Right lobe of liver (tissue), 6 donors: ENCODE measurements at regions not wholly inside any gene's neighbourhood (a gene's known extent, or its start where the extent isn't known, plus 50 kb on each side); places are given as distances from the start of the nearest gene placed in this dataset.
"Not testable (repeated sequence)": the region's sequence is repeated elsewhere in the genome, so short reads cannot be mapped to it uniquely, and the experiment has no call there.

Source experiments
- ATAC-seq, 4 donors: fragments of 200-7000 bp; cut with Tn5 transposase; one replicate each; pipeline ENCODE4 v1.9.1; 2020; ENCODE audit warnings: mild to moderate bottlenecking in 4 of 4, moderate library complexity in 4 of 4
- DNase-seq, 3 donors: peaks; one replicate each; pipeline ENCODE4 v3.0.0-alpha.2; 2020
- H3K27ac ChIP-seq, 3 donors: fragments of 200-600 bp; one replicate each; pipeline ENCODE4 v1.8.0; 2022
- H3K27me3 ChIP-seq, 2 donors: fragments of 200-600 bp; one replicate each; pipeline ENCODE4 v1.8.0; 2022
- H3K36me3 ChIP-seq, 4 donors: fragments of 200-600 bp; sonication (generic) in 1 of 4; one replicate each; pipeline versions ENCODE4 v1.5.1 to v1.8.0; 2017 to 2022; ENCODE audit warnings: control low read depth in 1 of 4
- H3K4me1 ChIP-seq, 4 donors: fragments of 200-600 bp; sonication (generic) in 1 of 4; one replicate each; pipeline versions ENCODE4 v1.5.1 to v1.8.0; 2017 to 2022; ENCODE audit warnings: control low read depth in 1 of 4
- H3K4me3 ChIP-seq, 3 donors: fragments of 200-600 bp; one replicate each; pipeline ENCODE4 v1.8.0; 2022
- H3K9me3 ChIP-seq, 4 donors: fragments of 200-600 bp; sonication (generic) in 1 of 4; one replicate each; pipeline versions ENCODE4 v1.5.1 to v1.8.0; 2017 to 2022; ENCODE audit warnings: control low read depth in 1 of 4
- POLR2A ChIP-seq: fragments of 450-650 bp; IDR thresholded peaks from one replicate; pipeline ENCODE4 v1.6.1; 2017; ENCODE audit warnings: antibody characterized with exemption, mild to moderate bottlenecking
- WGBS: methylation state at CpG from one replicate; pipeline ENCODE4 v1.1.6; 2018; ENCODE audit warnings: low coverage, low lambda C conversion rate; ENCODE audit not compliant: insufficient coverage; ENCODE audit errors: missing lambda C conversion rate; 5-methylcytosine and 5-hydroxymethylcytosine counted together
- intact Hi-C, 2 donors: fragments of 100-400 bp; cut with DNase I; formaldehyde crosslinking; loops; one replicate each; pipeline versions ENCODE4 v1.11.2 to v1.14.1; 2022
- TF ChIP-seq, protein P1 (sequence below), 4 donors: fragments of 200-600 bp in 3 of 4; fragments of 450-650 bp in 1 of 4; IDR thresholded peaks; one replicate each; pipeline versions ENCODE4 v1.5.1 to v1.8.0; 2016 to 2022; ENCODE audit warnings: antibody characterized with exemption in 4 of 4, mild to moderate bottlenecking in 2 of 4
- donor health status: DM: no; HTN: yes; CAD: no.
- donor health status: DM: no; HTN: no; CAD: no.
- donor health status: DM: no; HTN: no; CAD: no.
- donor health status: DM: no; HTN: yes; CAD: no.
- donor health status: DM: no; HTN: yes; CAD: no.

DNA sequence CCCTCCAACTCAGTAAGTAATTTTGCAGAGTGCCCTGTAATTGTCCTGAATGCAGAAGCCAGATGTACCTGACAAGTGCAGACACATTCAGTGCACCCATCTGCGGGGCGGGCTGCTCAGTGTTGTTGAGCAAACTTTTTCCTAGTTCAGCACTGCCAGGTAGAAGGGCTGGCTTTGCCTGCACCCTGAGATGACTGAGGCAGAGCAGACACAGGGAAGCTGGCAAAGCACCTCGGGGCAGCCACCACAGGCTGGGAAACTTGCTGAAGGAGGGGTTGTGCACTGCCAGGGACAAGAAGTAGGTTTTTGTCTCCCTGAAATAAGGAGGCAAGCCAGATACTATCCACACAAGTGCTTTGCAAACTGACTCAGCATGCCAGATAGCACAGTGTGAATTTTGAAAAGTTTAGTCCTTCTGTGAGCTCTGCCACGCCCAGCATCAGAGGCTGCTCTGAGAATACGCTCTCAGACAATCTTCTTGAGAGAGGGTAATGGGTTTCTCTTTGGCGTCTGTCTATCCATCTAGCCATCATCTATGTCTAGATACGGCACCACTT lies 62.3 kb downstream of the SOWAHC start:
- no peaks in the 10 kb centered on the region for H3K27me3 ChIP-seq
- ATAC-seq (no peak), DNase-seq (no peak)
- no peak overlapping the region for H3K27ac ChIP-seq
- TF ChIP-seq, protein P1, sequence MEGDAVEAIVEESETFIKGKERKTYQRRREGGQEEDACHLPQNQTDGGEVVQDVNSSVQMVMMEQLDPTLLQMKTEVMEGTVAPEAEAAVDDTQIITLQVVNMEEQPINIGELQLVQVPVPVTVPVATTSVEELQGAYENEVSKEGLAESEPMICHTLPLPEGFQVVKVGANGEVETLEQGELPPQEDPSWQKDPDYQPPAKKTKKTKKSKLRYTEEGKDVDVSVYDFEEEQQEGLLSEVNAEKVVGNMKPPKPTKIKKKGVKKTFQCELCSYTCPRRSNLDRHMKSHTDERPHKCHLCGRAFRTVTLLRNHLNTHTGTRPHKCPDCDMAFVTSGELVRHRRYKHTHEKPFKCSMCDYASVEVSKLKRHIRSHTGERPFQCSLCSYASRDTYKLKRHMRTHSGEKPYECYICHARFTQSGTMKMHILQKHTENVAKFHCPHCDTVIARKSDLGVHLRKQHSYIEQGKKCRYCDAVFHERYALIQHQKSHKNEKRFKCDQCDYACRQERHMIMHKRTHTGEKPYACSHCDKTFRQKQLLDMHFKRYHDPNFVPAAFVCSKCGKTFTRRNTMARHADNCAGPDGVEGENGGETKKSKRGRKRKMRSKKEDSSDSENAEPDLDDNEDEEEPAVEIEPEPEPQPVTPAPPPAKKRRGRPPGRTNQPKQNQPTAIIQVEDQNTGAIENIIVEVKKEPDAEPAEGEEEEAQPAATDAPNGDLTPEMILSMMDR (IDR thresholded peaks at IDR 0.05) = no peak
- no peak for TF ChIP-seq POLR2A
- H3K4me1 ChIP-seq = peaks cover 0 to 6% (median 0%) of the 10 kb centered on the region in 4 donors
- H3K9me3 ChIP-seq = no peaks in the 10 kb centered on the region
- no peaks in the 10 kb centered on the region for H3K36me3 ChIP-seq
- no peak overlapping the region for H3K4me3 ChIP-seq
- intact Hi-C loops = no loop called here
- WGBS = 100% methylated on average over 1 of the region's 7 CpGs

DNA sequence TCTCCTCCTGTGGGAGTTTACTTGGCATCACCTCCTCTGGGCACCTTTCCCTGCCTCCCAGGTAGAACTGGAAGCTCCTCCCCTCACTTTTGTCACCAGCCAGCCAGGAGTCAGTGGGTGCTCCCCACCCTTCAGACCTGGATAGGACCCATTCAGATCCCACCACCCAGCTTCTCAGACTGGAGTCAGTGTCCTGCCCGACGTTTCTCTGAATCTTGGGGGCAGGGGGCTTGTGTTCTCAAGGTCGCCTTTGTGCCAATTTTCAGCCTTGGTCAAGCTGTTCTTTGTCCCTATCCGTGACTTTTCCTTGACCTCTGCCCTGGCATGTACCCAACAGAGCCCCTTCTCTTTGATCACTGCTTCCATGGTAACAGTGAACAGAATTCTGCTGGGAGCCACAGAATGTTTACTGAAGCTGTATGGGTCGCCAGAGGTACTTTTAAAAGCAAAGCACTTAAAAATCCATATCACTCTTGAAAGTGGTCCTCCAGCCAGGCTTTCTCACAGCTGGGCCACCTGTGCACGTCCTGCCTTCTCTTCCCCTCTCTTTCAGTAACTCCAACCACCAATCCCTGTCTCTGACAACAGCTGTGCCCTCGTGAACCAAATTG lies 63.1 kb downstream of the SOWAHC start:
- H3K9me3 ChIP-seq, H3K27ac ChIP-seq, H3K4me3 ChIP-seq, intact Hi-C loops, H3K36me3 ChIP-seq, H3K27me3 ChIP-seq, H3K4me1 ChIP-seq, DNase-seq: not testable (repeated sequence)
- ATAC-seq = peak in 2 of 4 donors; percentile 15 to 17
- WGBS = 42% methylated on average over 7 of the region's 7 CpGs

DNA sequence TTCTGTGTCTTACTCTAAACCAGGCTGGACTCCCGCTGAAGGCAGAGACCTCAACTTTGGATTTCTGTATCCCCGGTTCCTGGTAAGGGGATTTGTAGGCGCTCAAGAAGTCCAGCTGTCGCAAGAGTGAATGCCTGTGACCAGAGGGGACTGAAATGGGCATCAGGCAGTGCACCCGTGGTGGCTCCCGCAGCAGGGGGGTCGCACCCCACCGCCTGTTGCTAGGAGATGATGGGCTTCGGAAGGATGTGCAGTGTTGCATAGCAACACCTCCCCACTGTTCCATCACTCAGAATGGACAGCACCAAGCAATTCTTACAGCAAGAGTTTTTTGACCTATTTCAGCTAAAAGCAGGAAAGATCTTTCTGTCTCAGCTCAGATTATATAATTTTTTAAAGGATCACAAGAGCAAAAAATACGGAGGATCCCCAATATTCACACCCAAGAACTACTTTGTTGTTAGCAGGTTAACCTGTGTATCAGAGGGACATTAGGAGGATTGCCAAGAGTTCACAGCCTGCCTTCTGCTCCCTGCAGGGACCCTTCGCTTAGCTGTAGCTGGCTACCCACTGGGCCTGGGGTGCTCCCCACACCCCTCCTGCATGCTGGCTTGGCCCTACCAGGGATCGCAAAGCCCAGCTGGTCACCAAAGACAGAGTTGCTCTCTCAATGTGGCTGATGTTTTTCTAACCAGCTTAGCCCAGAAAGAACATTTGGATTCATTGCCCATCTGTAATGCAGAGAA lies 63.8 kb downstream of the SOWAHC start:
- DNase-seq = no peak
- no peaks in the 10 kb centered on the region for H3K36me3 ChIP-seq
- no peaks in the 10 kb centered on the region for H3K27me3 ChIP-seq
- intact Hi-C loops = no loop called here
- H3K4me1 ChIP-seq = peaks cover 0 to 6% (median 0%) of the 10 kb centered on the region in 4 donors
- 57% methylated on average over 1 of the region's 12 CpGs for WGBS
- no peak for TF ChIP-seq POLR2A
- TF ChIP-seq, protein P1 (IDR thresholded peaks at IDR 0.05) = no peak
- ATAC-seq = no peak
- H3K27ac ChIP-seq = no peak overlapping the region
- no peaks in the 10 kb centered on the region for H3K9me3 ChIP-seq
- no peak overlapping the region for H3K4me3 ChIP-seq

DNA sequence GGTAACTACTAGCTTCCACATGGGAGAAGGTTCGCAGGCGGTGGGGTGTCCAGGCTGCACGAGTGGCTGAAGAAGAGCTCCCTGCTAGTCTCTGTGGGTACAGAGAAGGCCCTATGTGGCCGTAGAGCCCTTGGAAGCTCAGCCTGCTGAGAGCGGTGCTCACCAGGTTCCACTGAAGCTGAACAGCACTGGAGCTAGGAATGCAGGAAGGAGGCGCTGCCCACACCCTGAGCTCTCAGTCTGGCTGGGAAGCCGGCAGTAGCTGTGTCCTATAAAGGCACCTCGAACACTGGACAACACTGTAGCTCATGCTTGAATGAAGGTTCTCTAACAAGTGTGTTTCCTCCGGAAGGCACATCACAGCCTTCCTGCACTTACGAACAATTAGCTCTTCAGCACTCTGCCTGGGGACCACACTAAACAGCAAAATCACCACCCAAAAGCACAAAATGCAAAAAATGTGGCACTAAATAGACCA lies 64.6 kb downstream of the SOWAHC start:
- intact Hi-C loops, H3K27ac ChIP-seq, H3K4me1 ChIP-seq, H3K27me3 ChIP-seq, DNase-seq, H3K9me3 ChIP-seq, H3K4me3 ChIP-seq, H3K36me3 ChIP-seq: not testable (repeated sequence)
- ATAC-seq = peak in 2 of 4 donors; percentile 15 to 57
- WGBS = 82% methylated on average over 4 of the region's 10 CpGs

DNA sequence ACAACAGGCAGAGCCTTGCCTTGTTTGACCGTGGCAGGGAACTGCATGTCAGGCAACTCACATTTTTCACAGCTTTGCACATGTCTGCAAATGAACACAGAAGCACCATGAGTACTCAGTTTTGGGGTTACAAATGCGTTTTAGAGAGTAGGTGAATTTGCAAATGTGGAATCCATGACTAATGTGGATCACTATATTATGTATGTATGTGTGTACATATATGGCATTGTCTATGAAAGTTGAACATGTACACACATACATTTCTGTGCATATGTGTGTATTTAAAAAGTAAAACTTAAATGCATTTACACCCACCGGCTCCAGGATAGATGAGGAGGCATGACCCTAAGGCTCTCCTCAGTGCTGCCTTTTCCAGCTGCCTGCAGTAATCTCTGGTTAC lies 65.1 kb downstream of the SOWAHC start:
- TF ChIP-seq, protein P1 (IDR thresholded peaks at IDR 0.05) = no peak
- no peak for TF ChIP-seq POLR2A
- DNase-seq = no peak
- ATAC-seq = no peak
- no peak overlapping the region for H3K27ac ChIP-seq
- H3K9me3 ChIP-seq = no peaks in the 10 kb centered on the region
- H3K36me3 ChIP-seq = no peaks in the 10 kb centered on the region
- H3K27me3 ChIP-seq = no peaks in the 10 kb centered on the region
- H3K4me1 ChIP-seq = peaks cover 0 to 6% (median 3%) of the 10 kb centered on the region in 4 donors
- H3K4me3 ChIP-seq = no peak overlapping the region
- intact Hi-C loops = no loop called here
- 74% methylated on average over 3 of the region's 3 CpGs for WGBS
